ENCODE measurements at regions not wholly inside any gene's neighbourhood (a gene's known extent, or its start where the extent isn't known, plus 50 kb on each side); places are given as distances from the start of the nearest gene placed in this dataset.

DNA sequence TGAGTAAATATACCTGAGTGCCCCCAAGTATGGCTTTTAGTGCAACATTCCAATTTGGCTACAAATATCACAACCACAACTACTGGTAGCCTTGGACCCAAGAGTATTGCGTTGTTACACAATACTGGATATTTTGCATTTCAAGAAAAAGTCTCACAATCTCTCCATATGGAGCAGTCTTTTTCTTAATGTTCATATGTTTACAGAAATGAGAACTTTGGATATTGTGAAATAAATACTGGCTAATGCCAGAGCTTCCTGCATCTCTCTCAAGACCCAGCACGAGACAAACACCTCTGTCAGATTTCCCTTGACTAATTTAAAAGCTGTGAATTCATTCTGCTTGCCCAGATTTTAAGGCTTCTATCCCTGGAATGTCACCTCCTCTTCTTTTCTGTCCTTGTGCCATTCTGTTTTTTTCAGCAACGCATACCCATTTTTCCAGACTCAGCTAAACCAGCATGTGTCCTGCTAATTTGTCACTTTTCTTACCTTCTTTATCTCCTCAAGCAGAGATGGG lies 136.2 kb upstream of the BACE2 start:
- TF ChIP-seq, protein P1, sequence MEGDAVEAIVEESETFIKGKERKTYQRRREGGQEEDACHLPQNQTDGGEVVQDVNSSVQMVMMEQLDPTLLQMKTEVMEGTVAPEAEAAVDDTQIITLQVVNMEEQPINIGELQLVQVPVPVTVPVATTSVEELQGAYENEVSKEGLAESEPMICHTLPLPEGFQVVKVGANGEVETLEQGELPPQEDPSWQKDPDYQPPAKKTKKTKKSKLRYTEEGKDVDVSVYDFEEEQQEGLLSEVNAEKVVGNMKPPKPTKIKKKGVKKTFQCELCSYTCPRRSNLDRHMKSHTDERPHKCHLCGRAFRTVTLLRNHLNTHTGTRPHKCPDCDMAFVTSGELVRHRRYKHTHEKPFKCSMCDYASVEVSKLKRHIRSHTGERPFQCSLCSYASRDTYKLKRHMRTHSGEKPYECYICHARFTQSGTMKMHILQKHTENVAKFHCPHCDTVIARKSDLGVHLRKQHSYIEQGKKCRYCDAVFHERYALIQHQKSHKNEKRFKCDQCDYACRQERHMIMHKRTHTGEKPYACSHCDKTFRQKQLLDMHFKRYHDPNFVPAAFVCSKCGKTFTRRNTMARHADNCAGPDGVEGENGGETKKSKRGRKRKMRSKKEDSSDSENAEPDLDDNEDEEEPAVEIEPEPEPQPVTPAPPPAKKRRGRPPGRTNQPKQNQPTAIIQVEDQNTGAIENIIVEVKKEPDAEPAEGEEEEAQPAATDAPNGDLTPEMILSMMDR (IDR thresholded peaks at IDR 0.05; ENCODE audit: poor library complexity, severe bottlenecking): no peak
- no peak for TF ChIP-seq EP300 (conservative IDR thresholded peaks at IDR 0.05; ENCODE audit: poor library complexity, severe bottlenecking)
